COLO829 (cell line): ENCODE measurements at regions not wholly inside any gene's neighbourhood (a gene's known extent, or its start where the extent isn't known, plus 50 kb on each side); places are given as distances from the start of the nearest gene placed in this dataset.

ENCODE experiments used
- DNase-seq: peaks from one replicate; pipeline ENCODE4 v3.0.0; 2012; ENCODE audit warnings: low spot score

- no peak for DNase-seq
Measured at GRCh38 chr18:44590956-44591670, 89.6 kb upstream of the SETBP1 start.

DNA sequence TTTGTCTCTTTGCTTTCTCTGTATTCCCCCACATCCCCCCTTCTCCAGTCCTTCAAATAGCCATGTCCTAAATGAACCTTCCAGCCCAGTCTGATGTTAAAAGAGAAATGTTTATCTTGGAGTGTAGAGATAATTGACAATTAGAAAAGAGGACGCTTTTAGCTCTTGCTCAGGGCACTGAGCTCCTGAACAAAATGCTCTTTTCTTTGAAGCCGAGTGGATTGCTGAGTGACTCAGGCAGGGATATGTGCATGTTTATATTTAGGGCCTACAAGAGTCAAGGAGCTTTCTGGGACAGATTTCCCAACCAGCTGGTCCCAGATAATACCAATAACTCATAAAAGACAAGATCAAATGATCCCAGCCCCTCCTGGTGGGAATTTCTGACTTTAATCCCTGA, 88.0 kb upstream of the SETBP1 start:
- no peak for DNase-seq

DNA sequence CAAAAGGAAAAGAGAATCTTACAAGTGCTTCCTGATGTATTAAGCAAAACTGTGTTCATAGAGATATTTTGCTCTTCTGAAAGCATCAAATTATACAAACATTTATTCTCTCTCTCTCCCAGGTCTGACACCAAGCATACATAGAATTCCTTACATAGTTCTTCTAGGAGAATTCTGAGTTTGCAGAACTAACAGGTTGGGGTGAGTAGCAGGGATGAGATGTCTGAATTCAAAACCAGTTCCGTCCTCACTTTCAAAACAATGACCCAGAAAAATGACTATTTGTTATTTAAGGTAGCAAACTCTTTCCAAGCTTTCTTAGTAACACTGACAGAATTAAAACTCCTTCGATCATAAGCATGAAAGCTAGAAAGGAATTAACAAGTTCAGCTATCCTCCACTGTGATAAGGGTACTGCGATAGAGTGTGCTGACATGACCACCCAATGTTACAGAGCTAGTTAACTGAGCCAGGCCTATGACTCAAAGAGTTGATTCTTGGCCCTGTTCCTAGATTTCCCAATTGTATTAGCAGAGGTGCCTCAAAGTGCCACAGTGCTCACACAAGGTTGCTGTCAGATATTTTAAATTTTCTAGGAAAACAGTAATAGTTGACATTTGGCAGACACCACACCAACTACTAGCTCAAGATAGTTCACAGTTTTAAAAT, 85.8 kb upstream of the SETBP1 start:
- no peak for DNase-seq

- DNase-seq, result no peak
Measured at GRCh38 chr18:44597797-44598196, 82.9 kb upstream of the SETBP1 start.

DNA sequence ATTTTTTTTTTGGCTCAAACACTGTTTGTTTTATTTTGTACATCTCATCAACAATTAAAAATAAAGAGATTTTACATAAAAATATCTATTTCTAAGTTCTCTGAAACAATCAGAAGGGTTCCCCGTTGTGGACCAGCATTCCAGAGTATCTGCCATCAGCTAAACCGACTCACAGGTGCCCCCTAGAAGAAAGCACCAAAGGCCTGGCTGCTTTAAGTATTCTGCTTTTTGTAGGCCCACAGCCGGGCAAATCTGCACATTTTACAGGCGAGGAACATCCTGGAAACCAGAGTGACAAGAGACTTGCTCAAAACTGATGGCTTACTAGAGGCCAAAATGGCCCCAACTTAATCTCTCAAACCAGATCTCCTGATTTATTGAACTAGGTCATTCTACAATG, 82.2 kb upstream of the SETBP1 start:
- no peak for DNase-seq

- no peak for DNase-seq
Measured at GRCh38 chr18:44599412-44599811, 81.3 kb upstream of the SETBP1 start.

GRCh38 chr18:44601447-44601846, 79.2 kb upstream of the SETBP1 start:
- peak; percentile 28 for DNase-seq

DNA sequence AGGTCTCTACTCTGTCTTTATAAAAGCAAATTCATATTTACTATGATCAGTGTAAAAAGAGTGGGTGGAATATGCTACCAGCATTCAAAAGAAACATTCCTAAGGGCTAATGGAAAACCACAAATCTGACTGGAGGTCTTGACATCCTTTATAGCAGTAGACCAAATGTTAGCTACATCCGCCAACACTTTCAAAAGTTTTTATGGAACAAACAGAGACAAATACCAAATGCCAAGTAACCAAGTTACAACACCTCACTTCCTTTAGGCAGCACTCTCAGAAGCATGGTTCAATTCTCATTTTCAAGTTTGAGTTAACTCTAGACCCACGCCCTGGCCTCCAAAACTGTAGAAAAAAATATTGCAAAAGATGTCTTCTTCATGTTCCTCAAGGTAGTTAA, 78.3 kb upstream of the SETBP1 start:
- no peak for DNase-seq

DNA sequence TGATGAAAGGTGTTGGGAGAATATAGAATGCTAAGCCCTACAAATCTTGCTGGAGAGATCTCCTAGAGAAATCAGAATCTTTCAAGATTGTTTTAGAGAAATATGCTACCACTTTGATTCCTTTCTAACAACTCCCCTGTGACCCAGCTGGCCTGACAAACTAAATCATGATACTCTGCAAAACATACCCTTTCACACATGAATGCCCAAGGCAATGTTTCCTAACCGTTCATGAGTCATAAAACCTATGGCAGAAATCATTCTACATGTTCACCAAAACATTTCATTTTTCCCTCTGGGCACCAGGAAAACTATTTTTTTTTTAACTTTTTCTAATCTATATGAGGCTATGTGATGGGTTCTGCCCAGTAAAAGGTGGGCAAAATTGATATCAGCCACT, 77.8 kb upstream of the SETBP1 start:
- DNase-seq, result no peak

DNA sequence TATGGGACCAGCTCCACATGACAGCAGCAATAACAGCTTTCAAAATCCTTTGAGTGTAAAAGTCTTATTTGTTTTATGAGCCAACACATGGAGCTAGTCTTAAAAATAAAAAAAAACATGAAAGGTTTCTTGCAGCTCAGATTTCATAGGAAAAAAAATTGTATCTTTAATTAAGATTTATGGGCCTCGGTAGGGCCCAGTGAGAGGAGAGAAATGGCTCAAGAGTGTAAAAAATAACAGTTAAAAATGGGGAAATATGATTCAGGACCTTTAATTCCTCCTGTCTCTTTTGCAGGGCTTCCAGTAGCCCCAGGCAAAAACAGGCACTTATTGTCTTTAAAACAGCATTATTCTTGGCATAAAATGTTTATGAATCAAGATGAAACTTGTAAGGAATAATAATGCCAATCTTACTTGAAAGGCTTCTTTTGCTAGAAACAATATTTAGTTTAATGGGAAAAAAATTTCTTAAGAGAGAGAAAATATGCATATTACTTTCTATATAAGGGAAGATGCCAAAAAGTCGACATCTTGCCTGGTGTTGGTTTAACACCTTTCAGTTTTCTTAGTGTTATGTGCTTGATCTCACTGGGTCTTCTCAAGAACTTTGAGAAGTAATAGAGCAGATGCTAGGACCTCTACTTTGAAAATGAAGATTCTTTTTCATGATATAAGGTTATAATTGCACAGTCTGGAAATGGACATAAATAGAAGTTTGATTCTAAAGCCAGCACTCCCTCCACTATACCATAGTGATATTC, 71.3 kb upstream of the SETBP1 start:
- no peak for DNase-seq

GRCh38 chr18:44620812-44621211, 59.9 kb upstream of the SETBP1 start:
- DNase-seq, result no peak

GRCh38 chr18:44624052-44624451, 56.6 kb upstream of the SETBP1 start:
- no peak for DNase-seq

GRCh38 chr18:44625386-44625785, 55.3 kb upstream of the SETBP1 start:
- no peak for DNase-seq

DNA sequence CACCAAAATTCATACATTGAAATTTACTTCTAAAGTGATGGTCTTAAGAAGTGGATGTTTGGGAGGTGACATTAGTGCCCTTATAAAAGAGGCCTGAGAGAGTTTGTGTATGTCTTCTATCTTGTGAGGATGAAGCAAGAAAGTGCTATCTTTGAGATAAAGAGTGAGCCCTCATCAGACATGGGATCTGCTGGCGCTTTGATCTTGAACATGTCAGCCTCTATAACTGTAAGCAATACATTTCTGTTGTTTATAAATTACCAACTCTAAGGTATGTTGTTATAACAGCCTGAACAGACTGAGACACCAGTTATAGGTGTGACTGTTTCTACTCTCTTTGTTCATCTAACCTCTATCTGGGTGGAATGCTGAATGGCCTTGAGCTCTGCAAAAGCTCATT, 54.5 kb upstream of the SETBP1 start:
- DNase-seq, result no peak

GRCh38 chr18:44626807-44627206, 53.9 kb upstream of the SETBP1 start:
- no peak for DNase-seq

DNA sequence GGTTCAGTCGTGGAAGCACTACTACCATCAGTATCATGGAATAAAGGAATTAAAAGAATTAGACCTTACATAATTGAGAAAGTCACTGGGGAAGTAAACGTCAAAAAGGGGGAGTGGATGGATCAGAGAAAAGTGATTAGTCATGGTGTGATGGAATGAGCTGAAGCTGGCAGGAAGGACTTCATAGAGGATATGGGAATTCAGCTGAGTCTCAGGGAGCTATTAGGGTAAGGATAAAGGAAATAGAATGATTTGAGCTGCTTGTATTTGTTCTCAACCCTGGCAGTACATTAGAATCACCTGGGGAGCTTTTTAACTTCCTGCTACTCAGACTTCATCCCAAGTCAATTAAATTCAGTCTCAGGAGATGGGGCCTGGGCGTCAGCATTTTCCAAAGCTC, 53.4 kb upstream of the SETBP1 start:
- no peak for DNase-seq

- no peak for DNase-seq
Measured at GRCh38 chr18:44629406-44629805, 51.3 kb upstream of the SETBP1 start.

GRCh38 chr18:44630118-44630517, 50.6 kb upstream of the SETBP1 start:
- no peak for DNase-seq
